ENCODE measurements at regions not wholly inside any gene's neighbourhood (a gene's known extent, or its start where the extent isn't known, plus 50 kb on each side); places are given as distances from the start of the nearest gene placed in this dataset.

DNA sequence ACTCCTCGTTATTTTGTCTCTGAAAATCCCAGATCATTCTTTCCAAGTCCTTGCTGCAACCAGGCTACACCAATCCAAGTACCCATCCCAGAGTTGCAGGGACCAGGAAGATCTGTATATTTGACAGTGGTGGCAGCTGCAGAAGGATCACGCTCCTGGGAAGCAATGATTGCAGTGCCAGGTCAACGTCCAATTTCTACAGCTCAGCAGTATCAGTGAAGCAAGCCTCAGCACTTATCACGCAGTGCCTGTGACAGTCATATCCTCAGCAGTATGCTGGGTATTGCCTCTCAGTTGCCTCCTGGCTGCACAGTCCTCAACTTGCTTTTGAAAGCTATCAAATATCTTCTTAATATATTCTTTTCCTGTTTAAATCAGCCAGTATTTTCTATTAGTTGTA is 66.7 kb downstream of the BARHL2 start:
- DNase-seq (ENCODE audit: low read depth) = no peak

DNA sequence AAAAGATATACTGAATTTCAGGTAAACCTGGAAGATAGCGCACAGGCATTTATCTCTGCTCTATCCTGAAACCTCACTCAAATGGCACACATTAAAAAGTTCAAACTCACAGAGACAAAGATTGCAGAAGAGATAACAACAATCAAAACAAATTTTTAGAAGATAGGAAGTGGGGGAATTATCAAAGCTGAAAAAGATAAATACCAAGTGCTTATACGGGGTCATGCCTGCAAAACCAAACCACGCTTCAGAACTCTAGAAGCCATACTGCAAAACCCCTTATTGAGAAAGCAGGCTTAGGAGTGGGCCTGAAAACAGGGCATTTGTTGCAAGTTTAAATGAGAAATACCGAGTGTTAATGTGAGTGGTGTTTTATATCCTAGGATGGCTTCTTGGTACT is 76.8 kb downstream of the BARHL2 start:
- DNase-seq (ENCODE audit: low read depth) = no peak

DNA sequence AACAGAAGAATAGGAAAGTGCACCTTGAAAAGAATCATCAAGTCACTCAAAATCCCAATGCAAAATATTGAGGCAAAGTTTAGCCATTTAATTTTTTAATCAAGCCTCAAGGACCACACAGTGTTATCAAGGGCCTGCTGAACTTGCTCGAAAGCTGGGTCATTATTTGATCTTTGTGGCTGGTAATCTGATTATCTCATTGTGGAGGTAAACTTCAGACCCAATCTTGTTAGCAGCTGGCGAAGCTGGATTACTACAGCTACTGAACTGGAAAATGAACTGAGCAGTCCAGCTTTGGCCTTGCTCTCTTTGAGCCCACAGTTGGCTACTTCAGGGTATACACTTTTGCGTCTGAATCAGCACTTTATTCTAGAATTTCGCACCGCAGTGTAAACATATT is 94.4 kb downstream of the BARHL2 start:
- DNase-seq (ENCODE audit: low read depth) = no peak

DNA sequence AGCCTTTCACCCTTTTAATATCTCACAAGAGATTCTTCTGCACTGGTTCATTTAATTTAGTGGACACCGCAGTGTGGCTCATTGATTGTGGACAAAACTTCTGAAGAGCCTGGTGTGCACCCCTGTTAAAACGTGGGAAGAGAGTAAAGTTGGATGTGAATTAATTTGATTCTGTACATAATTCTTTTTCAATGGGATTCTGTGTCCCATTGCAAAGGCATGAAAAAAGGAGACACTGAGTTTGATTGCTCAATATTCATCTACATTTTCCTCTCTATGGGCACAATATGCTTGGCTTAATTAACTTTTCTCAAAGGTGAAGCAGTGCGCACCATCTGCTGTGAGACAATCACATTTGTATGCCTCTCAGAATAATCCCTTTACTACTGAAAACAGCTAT is 95.1 kb downstream of the BARHL2 start:
- no peak for DNase-seq (ENCODE audit: low read depth)

DNA sequence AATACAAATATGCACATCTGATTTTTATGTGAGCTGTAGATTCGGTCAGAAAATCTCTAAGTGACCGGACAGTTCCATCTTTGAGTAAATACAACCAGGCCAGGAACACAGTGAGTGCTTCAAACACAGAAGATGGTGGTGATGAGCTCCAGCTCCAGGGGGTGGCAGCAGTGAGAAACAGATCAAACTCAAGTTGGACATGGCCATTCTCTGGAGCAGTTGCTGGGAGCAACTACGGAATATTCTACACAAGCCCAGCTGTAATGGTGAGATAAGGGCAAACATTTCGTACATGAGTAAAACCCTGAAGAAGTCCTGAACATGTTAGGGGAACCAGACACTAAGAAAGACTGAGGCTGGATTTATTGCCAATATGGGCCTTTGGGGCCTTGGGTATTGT is 100.7 kb downstream of the BARHL2 start:
- no peak for DNase-seq (ENCODE audit: low read depth)

DNA sequence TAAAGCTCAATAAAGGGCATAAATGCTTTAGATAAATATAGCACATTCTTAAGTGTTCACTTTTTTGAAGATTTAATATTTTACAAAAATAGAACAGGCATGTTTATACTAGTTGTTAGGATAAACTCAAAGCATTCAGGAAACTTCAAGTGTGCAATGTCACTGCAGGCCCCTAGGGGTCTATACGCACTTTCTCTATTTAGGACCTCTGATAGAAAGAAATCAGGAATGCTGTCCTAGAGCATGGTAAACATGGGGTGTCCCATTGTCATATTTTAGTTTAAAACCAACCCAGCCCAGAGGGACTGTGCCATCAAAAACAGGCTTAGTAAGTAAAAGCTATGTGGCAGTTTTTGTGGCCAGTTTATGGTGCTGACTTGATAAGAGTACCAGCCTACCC is 102.2 kb downstream of the BARHL2 start:
- no peak for DNase-seq (ENCODE audit: low read depth)

DNA sequence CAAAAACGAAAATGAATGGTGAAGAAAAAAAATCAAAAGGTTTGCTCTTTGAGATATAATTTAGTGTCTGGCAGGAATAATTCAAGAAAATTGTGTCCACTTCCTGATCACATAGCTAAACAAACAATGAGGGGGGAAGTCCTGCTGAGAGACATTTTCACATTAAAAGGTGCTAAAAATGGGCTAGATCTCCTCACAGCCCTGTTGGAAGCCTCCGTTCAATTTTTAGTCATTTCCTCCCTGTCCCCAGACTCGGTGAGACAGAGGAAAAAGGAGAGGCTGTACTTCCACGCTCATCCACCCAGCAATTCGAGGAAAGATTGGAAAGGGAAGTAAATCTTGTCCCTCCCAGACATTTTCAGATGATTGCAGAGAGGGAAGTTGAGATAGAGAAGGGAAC is 103.7 kb downstream of the BARHL2 start:
- DNase-seq (ENCODE audit: low read depth) = no peak

DNA sequence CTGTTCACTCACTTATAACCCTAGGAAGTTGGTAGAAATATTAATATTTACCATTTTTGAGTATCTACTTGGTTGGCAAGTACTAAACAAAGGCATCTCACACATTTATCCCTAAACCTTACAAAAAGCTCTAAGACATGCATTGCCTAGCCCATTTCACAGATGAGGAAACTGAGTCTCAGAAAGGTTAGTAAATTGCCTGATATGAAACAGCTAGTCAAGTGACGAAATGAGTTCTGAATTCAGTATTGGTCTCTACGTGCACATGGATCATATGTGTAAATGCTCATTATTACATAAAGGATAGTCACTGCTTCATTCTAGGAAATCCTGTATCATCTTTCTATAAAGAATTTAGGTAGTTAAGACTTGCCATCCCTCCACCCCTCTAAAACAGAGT is 105.1 kb downstream of the BARHL2 start:
- DNase-seq (ENCODE audit: low read depth) = no peak

DNA sequence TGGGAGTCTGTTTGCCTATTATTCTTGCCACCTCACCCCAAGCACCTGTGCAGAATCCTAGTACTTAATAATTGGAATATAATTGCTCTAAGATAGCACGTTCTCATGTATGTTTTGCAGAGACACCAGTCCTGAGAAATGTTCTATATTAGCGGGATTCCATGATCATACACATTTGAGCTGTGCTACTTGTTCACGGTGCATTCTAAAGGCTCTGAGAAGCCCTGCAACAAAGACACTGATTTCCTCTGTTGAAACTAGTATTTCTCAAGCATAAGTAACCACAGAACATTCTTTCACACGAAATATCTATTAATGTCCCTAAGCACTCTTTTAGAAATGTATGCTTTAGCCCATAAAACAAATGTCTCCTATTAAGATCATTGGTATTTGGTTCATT is 109.4 kb downstream of the BARHL2 start:
- no peak for DNase-seq (ENCODE audit: low read depth)

DNA sequence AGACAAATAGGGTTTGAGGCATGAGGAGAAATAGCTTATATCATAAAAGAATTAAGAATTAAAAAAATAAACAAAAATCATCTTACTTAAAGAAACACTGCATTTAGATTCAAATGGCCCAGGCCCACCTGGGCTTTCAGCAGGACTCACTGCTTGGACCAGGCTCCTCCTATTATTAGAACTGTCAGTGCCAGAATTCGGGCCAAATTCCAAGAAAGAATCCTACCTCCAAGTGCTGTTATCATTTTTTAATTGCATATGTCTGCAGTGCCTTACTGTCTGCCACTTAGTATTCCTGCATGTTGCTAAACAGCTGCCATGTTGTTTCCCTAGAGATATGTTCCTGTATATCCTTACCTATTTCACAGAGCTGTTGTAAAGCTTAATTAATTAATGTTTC is 112.0 kb downstream of the BARHL2 start:
- no peak for DNase-seq (ENCODE audit: low read depth)

DNA sequence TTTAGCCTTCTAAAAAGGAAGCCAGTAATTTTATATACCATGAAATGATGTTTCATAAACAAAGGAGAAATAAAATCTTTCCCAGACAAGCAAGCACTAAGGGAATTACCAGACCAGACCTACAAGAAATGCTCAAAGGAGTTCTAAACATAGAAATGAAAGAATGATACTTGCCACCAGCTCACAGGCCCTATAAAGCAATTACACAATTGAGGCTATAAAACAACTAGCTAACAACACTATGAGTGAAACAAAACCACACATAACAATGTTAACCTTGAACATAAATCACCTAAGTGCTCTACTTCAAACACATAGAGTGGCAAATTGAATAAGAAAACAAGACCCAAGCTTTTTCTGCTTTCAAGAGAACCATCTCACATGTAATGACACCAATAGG is 123.8 kb downstream of the BARHL2 start:
- DNase-seq (ENCODE audit: low read depth) = no peak

DNA sequence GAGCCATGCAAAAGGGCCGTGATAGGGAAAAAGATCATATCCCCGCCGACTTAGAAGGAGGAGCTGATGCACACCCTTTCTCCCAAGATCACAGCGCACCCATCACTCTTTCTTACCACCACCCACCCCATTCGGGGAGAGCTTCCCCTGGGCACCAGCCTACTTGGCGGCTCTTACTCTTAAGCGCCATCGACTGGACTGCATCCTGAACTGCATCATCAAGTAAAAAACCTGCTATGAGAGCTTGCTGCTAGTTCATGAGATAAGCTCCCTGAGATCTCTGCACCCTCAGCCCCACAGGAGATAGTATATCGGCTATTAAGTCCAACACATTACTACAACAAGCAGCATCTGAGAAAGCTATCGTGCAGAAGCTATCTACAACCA is 125.1 kb downstream of the BARHL2 start:
- no peak for DNase-seq (ENCODE audit: low read depth)

DNA sequence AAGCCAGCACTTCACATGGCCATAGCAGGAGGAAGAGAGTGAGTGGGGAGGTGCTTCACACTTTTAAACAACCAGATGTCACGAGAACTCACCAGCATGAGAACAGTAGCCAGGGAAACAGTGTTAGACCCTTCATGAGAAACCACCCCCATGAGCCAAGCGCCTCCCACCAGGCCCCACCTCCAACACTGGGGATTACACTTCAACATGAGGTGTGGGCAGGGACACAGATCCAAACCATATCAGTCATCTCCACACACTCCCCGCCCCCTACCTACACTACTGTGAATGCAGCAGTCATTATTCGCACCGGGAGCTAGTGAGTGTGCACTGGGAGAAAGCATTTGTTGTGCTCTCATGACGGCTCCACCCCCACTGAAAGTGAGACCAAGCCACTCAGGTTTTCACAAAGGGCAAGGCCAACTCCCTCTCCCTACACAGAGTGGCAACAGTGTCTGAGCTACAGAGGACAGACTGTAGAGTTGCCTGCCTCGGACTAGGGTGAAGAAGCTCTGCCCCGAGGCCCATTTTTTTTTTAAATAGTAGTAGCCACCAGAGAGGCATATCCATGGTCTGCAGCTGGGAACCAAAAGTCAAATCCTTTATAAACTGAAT is 125.6 kb downstream of the BARHL2 start:
- DNase-seq (ENCODE audit: low read depth) = no peak

DNA sequence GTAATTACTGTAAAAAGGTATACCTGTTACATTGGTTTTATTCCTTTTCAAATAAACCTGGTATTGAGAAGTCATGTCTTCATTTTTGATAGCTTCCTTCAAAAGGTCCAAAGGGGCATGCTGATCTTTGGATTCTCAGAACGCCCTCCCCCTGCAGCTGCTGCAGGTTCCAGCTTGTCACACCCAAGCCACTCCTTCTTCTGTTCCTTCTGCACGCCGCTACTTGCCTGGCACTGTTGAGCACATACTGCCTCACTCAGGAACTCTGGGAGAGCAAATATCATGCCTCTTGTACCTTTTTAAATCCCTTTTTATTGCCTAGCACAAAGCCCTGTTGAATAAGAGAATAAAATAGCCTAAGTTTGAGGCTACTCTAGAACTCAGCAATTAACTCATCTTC is 136.9 kb downstream of the BARHL2 start:
- DNase-seq (ENCODE audit: low read depth) = no peak

DNA sequence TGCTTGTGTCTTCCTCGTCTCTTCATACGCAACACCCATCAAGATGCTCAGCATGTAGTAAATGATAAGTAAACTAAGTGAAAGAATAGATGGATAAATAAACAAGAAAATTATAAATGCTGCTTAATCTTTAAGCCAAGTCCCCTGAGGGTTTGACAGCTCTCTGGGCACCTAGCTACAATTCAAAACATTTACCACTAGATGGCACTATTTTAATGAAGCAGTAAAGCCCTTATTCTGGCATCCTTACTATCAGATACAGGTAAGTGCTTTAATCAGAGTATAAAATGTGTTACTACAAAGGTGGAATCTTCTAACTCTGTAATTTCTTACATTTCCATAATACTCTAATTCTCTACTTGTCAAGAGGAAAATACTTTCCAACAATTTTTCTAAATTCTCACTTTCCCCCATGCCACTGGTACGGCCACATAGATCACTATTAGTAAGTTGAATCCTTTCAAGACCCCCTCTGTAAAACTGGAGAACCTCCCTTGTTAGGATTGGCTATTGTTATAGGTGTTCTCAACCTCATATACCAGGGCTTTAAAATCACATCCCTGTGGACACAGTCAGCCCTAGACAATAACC is 137.8 kb downstream of the BARHL2 start:
- DNase-seq (ENCODE audit: low read depth) = peak; percentile 31

DNA sequence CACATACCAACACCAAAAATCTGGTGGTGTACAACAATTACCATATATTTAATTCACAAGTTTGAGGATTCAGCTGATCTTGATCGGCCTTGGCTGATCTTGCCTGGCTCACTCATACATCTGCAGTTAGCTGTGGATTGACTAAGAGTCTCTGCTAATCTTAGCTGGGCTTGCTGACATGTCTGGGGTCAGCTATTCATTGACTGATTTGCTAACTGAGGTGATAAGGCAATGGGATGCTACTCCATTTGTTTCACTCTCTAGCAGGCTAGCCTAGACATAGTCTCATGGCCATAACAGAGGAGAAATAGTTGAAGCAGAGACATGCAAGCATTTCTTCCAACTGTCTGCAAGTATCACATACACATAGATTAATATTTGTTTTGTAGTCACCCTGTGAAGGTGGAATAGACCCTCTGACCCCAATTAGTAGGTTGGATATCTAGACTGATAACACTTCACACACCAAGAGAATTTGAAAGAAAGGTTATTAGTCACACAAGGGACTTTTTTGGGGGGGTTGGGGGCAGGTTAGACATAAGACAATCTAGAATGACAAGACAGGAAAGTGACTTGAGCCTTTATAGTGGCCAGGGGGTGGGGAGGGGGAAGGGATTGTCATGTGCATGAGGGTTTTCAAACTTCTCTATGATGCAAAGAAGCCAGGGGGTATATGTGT is 142.3 kb downstream of the BARHL2 start:
- no peak for DNase-seq (ENCODE audit: low read depth)

DNA sequence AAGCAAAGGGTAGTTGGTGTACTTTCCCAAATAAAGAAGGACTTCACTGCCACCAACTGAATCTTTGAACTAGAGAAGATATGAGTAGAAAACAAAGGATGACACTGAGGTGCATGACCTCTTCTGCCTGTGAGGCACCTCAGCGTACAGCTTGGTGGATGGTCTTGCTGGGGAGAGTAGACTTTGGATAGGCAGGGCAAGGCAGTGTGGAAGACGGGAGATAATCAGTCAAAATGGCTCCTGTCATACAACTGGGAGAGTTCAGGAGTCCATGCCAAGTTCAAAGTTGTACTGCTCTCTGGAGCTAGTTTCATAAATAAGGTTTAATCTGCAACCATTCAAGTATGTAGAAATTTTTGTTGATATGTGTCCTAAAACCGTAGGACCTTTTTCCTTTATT is 143.4 kb downstream of the BARHL2 start:
- no peak for DNase-seq (ENCODE audit: low read depth)

DNA sequence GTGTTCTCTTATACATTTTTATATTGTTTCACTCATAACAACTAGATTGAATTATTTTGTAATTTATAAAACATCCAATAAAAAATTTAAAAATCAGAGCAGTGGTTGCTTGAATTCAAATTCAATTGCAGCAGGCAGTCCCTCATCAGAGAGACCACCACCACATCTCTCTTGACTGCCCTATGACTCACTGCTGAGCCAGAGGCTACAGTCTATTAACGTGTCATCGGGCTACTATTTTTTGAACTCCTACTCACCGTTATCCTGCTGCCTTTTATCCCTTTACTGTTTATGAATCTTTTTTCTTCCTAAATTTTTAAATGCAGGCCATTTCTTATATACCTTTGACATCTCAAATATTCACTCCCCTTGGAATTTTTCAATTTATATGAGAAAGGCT is 144.7 kb downstream of the BARHL2 start:
- DNase-seq (ENCODE audit: low read depth) = no peak

DNA sequence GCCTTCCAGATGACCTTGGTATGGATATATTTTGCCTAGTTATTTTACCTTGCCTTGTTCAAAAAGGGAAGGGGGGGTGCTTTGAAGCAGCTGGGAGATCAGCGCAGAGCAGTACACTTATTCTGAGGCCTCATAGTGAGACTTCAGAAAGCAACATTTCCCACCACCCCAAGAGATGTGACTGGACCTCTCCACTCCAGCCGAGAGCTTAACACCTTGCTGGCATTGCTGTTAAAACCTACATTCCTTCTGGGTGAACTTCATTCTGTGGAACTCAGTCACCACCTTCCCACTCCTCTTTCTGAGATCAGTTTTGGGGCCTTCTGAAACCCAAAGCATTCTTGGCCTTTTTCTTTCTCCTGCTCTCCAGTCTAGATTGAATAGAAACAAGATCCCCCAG is 148.7 kb downstream of the BARHL2 start:
- DNase-seq (ENCODE audit: low read depth) = no peak

DNA sequence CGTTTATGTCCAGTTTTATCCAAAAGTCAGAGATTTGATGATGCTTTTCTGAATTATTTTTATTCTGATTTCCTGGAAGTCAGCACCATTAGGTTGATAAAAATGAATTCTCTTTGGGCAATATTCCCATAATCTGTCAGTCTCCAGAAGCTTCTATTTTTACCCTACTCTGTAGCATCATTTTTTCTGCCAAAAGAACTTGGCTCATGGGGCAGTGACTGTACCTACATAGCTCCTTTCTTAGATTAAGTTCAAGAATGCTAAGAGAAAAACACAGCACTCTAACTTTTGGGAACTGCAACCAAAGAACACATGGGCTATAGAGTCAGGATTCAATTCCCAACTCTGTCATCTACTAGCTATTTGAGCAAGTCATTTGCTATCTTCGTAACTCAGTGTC is 152.9 kb downstream of the BARHL2 start:
- DNase-seq (ENCODE audit: low read depth) = no peak

DNA sequence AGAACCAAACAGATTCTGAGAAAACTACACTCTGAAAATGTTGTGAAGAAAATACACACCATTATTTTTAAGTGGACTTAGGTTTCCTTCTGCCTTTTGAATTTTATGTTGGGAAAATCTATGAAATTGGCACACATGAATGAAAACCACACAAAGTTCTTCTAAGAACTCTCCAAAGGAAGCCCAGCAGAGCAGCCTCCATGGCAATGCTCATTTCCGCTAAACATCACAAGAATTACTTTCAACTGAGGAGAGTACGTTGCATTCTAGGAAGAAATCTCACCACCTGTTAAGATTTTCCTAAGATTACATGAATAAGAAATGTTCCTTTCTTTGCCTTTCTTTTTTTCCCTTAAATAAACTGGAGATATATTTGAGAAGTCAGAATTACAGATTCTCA is 154.2 kb downstream of the BARHL2 start:
- DNase-seq (ENCODE audit: low read depth) = no peak

DNA sequence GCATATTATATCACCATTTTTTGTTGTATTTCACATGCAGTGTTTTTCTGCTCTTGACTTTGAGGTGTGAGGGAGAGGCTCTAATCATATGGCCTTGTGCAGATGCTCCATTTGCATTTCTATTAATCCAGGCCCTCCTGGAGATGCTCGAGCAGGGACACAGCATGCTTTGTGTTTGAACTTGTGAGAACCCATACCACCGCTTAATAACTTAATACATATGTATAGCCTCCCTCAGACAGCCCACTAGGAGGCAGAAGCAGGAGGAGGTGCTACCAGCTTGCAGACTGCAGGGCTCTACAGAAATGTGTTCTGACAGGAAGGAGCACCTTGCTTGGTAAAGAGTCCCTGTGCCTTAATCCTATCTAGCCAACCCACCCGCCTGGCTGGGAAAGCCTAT is 155.2 kb downstream of the BARHL2 start:
- no peak for DNase-seq (ENCODE audit: low read depth)

DNA sequence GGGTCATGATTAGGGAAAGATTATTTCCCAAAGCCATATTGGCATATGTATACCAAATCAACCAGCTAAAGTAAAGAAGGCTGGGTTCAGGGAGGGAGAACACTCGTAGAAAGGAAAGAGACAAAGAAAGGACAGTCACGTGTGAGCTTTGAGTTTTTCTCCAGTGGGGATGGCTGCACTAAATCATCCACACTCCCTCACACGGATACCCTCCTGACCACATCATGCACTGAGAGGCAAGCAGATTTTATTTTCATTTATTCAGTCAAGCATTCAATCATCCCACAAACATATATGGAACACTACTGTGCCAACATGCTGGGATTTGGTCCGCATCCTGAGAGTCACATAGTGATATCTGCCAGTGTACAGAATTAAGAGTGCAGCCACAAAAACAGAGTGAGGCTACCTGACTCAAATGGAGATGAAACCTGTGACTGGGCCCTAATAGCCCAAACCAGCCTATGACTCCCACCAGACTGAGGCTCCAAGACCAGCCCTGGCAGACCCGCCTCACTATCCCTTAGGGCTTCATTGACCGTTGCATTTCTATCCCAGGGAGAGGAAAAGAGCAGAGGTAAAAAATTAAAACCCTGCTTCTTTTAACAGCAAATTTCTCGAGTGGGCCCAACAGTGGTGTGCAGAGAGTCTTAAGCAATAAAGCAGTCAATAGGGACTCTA is 155.9 kb downstream of the BARHL2 start:
- DNase-seq (ENCODE audit: low read depth) = no peak

All from amniotic epithelial cell (primary cell).